MM.1S (cell line): ENCODE measurements at regions not wholly inside any gene's neighbourhood (a gene's known extent, or its start where the extent isn't known, plus 50 kb on each side); places are given as distances from the start of the nearest gene placed in this dataset.

Experiments
- DNase-seq: peaks from one replicate; pipeline ENCODE4 v3.0.0-alpha.2; 2015
- H2AFZ ChIP-seq: fragments of 300-600 bp; sonication (generic); 2 replicates; pipeline ENCODE4 v1.6.0; 2016; ENCODE audit warnings: antibody characterized with exemption, low read length
- H3F3A ChIP-seq: fragments of 300-600 bp; sonication (generic); 2 replicates; pipeline ENCODE4 v1.6.1; 2016; ENCODE audit warnings: mild to moderate bottlenecking, antibody characterized with exemption, low read length, moderate library complexity, mixed read lengths; ENCODE audit not compliant: insufficient read depth
- H3K27ac ChIP-seq: fragments of 300-600 bp; sonication (generic); 2 replicates; pipeline ENCODE4 v1.5.1; 2016; ENCODE audit warnings: mild to moderate bottlenecking, low read length
- H3K27me3 ChIP-seq: fragments of 300-600 bp; sonication (generic); replicated peaks from 2 replicates; pipeline ENCODE4 v1.6.0; 2016; ENCODE audit warnings: low read length; ENCODE audit not compliant: insufficient read depth
- H3K36me3 ChIP-seq: fragments of 300-600 bp; sonication (generic); replicated peaks from 2 replicates; pipeline ENCODE4 v1.6.1; 2016; ENCODE audit warnings: mild to moderate bottlenecking, low read length, mixed read lengths; ENCODE audit not compliant: insufficient read depth
- H3K4me1 ChIP-seq: fragments of 300-600 bp; sonication (generic); 2 replicates; pipeline ENCODE4 v1.6.1; 2016; ENCODE audit warnings: low read length, mixed read lengths
- H3K4me2 ChIP-seq: fragments of 300-600 bp; sonication (generic); 2 replicates; pipeline ENCODE4 v1.6.0; 2016; ENCODE audit warnings: low read depth, low read length
- H3K4me3 ChIP-seq: fragments of 300-600 bp; sonication (generic); 2 replicates; pipeline ENCODE4 v1.5.1; 2016; ENCODE audit warnings: low read length, mixed read lengths
- H3K79me2 ChIP-seq: fragments of 300-600 bp; sonication (generic); 2 replicates; pipeline ENCODE4 v1.6.1; 2016; ENCODE audit warnings: mixed run types, low read length, mixed read lengths
- H3K9ac ChIP-seq: fragments of 300-600 bp; sonication (generic); 2 replicates; pipeline ENCODE4 v1.6.1; 2016; ENCODE audit warnings: low read length, mixed read lengths
- H3K9me2 ChIP-seq: fragments of 300-600 bp; sonication (generic); replicated peaks from 2 replicates; pipeline ENCODE4 v1.6.1; 2016; ENCODE audit warnings: mild to moderate bottlenecking, low read length, mixed read lengths; ENCODE audit not compliant: insufficient read depth
- H3K9me3 ChIP-seq: fragments of 300-600 bp; sonication (generic); replicated peaks from 2 replicates; pipeline ENCODE4 v1.6.1; 2016; ENCODE audit warnings: mild to moderate bottlenecking, low read length, mixed read lengths; ENCODE audit not compliant: insufficient read depth
- H4K20me1 ChIP-seq: fragments of 300-600 bp; sonication (generic); 2 replicates; pipeline ENCODE4 v1.6.1; 2016; ENCODE audit warnings: mild to moderate bottlenecking, low read length, moderate library complexity, mixed read lengths; ENCODE audit not compliant: insufficient read depth
- CTCF ChIP-seq: fragments of 300-600 bp; sonication (generic); IDR thresholded peaks from 2 replicates; pipeline ENCODE4 v1.5.1; 2016; ENCODE audit warnings: antibody characterized with exemption, low read length, mixed read lengths
- EZH2 ChIP-seq: fragments of 300-600 bp; sonication (generic); optimal IDR thresholded peaks from 2 replicates; pipeline ENCODE3; 2017; ENCODE audit warnings: low read depth, mild to moderate bottlenecking, antibody characterized with exemption, low read length, mixed read lengths
- EZH2phosphoT487 ChIP-seq: fragments of 300-600 bp; sonication (generic); IDR thresholded peaks from 2 replicates; pipeline ENCODE4 v1.6.1; 2018; ENCODE audit warnings: antibody characterized with exemption, low read length

- Histone ChIP-seq H3F3A (no peaks in the 10 kb centered on the region), H3K9me2 (no peaks in the 10 kb centered on the region), H3K9ac (no peak overlapping the region), H4K20me1 (no peaks in the 10 kb centered on the region), H2AFZ (no peak overlapping the region), H3K27me3 (no peaks in the 10 kb centered on the region), H3K27ac (no peak overlapping the region), H3K4me1 (no peaks in the 10 kb centered on the region), H3K4me2 (no peak overlapping the region), H3K79me2 (no peaks in the 10 kb centered on the region), H3K36me3 (no peaks in the 10 kb centered on the region), H3K4me3 (no peak overlapping the region), H3K9me3 (no peaks in the 10 kb centered on the region)
- TF ChIP-seq EZH2 (no peak), EZH2phosphoT487 (no peak), CTCF (no peak)
- DNase-seq = no peak
Measured at GRCh38 chr7:131903315-131903714, 346.9 kb upstream of the PODXL start.

GRCh38 chr7:131900785-131901287 is 344.4 kb upstream of the PODXL start:
- Histone ChIP-seq H3K36me3 (no peaks in the 10 kb centered on the region), H3K27ac (no peak overlapping the region), H4K20me1 (no peaks in the 10 kb centered on the region), H3K27me3 (no peaks in the 10 kb centered on the region), H3K4me1 (no peaks in the 10 kb centered on the region), H3K9me3 (no peaks in the 10 kb centered on the region), H3F3A (no peaks in the 10 kb centered on the region), H3K4me2 (no peak overlapping the region), H3K79me2 (no peaks in the 10 kb centered on the region), H3K9ac (no peak overlapping the region), H3K4me3 (no peak overlapping the region), H3K9me2 (no peaks in the 10 kb centered on the region), H2AFZ (no peak overlapping the region)
- TF ChIP-seq EZH2 (no peak), EZH2phosphoT487 (no peak), CTCF (no peak)
- DNase-seq = no peak

GRCh38 chr7:131899271-131900030 is 343.0 kb upstream of the PODXL start:
- H3K36me3 ChIP-seq = no peaks in the 10 kb centered on the region
- H3K27ac ChIP-seq = no peak overlapping the region
- H3K27me3 ChIP-seq = no peaks in the 10 kb centered on the region
- H4K20me1 ChIP-seq = no peaks in the 10 kb centered on the region
- no peaks in the 10 kb centered on the region for H3F3A ChIP-seq
- no peak overlapping the region for H2AFZ ChIP-seq
- DNase-seq = no peak
- no peaks in the 10 kb centered on the region for H3K9me2 ChIP-seq
- no peaks in the 10 kb centered on the region for H3K9me3 ChIP-seq
- no peaks in the 10 kb centered on the region for H3K79me2 ChIP-seq
- no peak overlapping the region for H3K4me2 ChIP-seq
- H3K9ac ChIP-seq = no peak overlapping the region
- H3K4me1 ChIP-seq = no peaks in the 10 kb centered on the region
- TF ChIP-seq CTCF (no peak), EZH2 (no peak), EZH2phosphoT487 (no peak)
- H3K4me3 ChIP-seq = no peak overlapping the region
